GM12878 (cell line): ENCODE measurements at regions not wholly inside any gene's neighbourhood (a gene's known extent, or its start where the extent isn't known, plus 50 kb on each side); places are given as distances from the start of the nearest gene placed in this dataset.

Source experiments
- ATAC-seq: fragments of 200-7000 bp; cut with Tn5 transposase; 3 replicates; pipeline ENCODE4 v1.9.1; 2020; ENCODE audit warnings: mild to moderate bottlenecking, moderate library complexity
- BruUV-seq: library from RNA; stranded (reverse); fragments of 400-500 nt; replicated peaks from 2 replicates; lab custom pipeline; 2021; lab: Mats Ljungman, UMichigan
- CTCF ChIA-PET: fragments of 300-600 bp; sonication (Branson Sonifier 250); formaldehyde crosslinking; extraction: SDS; loops from one replicate; lab custom pipeline; 2021; ENCODE audit warnings: inconsistent platforms; lab: Yijun Ruan, JAX
- POLR2A ChIA-PET: fragments of 350-600 bp; formaldehyde crosslinking; extraction: SDS; loops from one replicate; lab custom pipeline; 2021; ENCODE audit warnings: inconsistent platforms; lab: Charles Lee
- RAD21 ChIA-PET: fragments of 300-600 bp; sonication (Branson Sonifier 250); formaldehyde crosslinking; loops from one replicate; lab custom pipeline; 2023; ENCODE audit warnings: antibody characterized with exemption; ENCODE audit not compliant: unreplicated experiment; lab: Charles Lee
- SMC1A ChIA-PET: fragments of 300-600 bp; sonication (Branson Sonifier 250); formaldehyde crosslinking; loops from one replicate; lab custom pipeline; 2023; ENCODE audit not compliant: unreplicated experiment, uncharacterized antibody; lab: Charles Lee
- DNase-seq: peaks from one replicate; pipeline ENCODE4 v3.0.0-alpha.2; 2011; ENCODE audit warnings: low read depth, low spot score
- FAIRE-seq: peaks from 3 replicates; lab custom pipeline; 2011; peaks lifted over from hg19 to GRCh38; lab: Jason Lieb, UNC
- H2AFZ ChIP-seq: 2 replicates; pipeline ENCODE4 v1.6.0; 2011; ENCODE audit warnings: low read depth, low read length, control low read depth; ENCODE audit not compliant: control insufficient read depth
- H3K27ac ChIP-seq: 2 replicates; pipeline ENCODE4 v1.5.1; 2011; ENCODE audit warnings: control low read depth; ENCODE audit not compliant: control insufficient read depth, insufficient read depth
- H3K27me3 ChIP-seq, 2 experiments: replicated peaks in 1 of 2; 2 replicates each; pipeline versions ENCODE4 v1.6.0 to v1.6.1; 2011; ENCODE audit warnings: low read length in 1 of 2; ENCODE audit not compliant: control insufficient read depth in 2 of 2, insufficient read depth in 2 of 2
- H3K36me3 ChIP-seq, 2 experiments: 2 replicates each; pipeline ENCODE4 v1.5.1; 2011; ENCODE audit warnings: low read length in 1 of 2; ENCODE audit not compliant: control insufficient read depth in 2 of 2, insufficient read depth in 2 of 2
- H3K4me1 ChIP-seq: 2 replicates; pipeline ENCODE4 v1.6.1; 2011; ENCODE audit warnings: mild to moderate bottlenecking, low read length, moderate library complexity, mixed read lengths; ENCODE audit not compliant: control insufficient read depth, insufficient read depth
- H3K4me2 ChIP-seq: 2 replicates; pipeline ENCODE4 v1.6.0; 2011; ENCODE audit warnings: control low read depth; ENCODE audit not compliant: control insufficient read depth, insufficient read depth
- H3K4me3 ChIP-seq: fragments of 200-600 bp; sonication (generic); 2 replicates; pipeline ENCODE4 v1.5.1; 2016
- H3K79me2 ChIP-seq: 2 replicates; pipeline ENCODE4 v1.6.0; 2011; ENCODE audit warnings: low read length; ENCODE audit not compliant: control insufficient read depth, insufficient read depth
- H3K9ac ChIP-seq: 2 replicates; pipeline ENCODE4 v1.8.0; 2011; ENCODE audit warnings: low read length, control low read depth, mixed read lengths; ENCODE audit not compliant: control insufficient read depth, insufficient read depth
- H3K9me3 ChIP-seq: replicated peaks from 3 replicates; pipeline ENCODE4 v1.5.1; 2011; ENCODE audit warnings: mild to moderate bottlenecking, low read length; ENCODE audit not compliant: control insufficient read depth, insufficient read depth
- H4K20me1 ChIP-seq: 2 replicates; pipeline ENCODE4 v1.6.0; 2011; ENCODE audit not compliant: control insufficient read depth, insufficient read depth
- EP300 ChIP-seq, 2 experiments: fragments of 150-350 bp in 1 of 2; IDR thresholded peaks; 2 replicates each; pipeline ENCODE4 v1.6.1; 2011 to 2012; ENCODE audit warnings: low read depth in 2 of 2, low read length in 2 of 2, borderline replicate concordance in 1 of 2, improper control_type of control experiment in 1 of 2, inconsistent platforms in 1 of 2; ENCODE audit not compliant: control insufficient read depth in 1 of 2
- IKZF2 ChIP-seq, 2 experiments: fragments of 450-650 bp; IDR thresholded peaks; 2 replicates each; pipeline ENCODE4 v1.6.1; 2017; ENCODE audit warnings: mild to moderate bottlenecking in 2 of 2, moderate library complexity in 2 of 2
- MYC ChIP-seq: IDR thresholded peaks from 2 replicates; pipeline ENCODE4 v1.6.1; 2011; ENCODE audit warnings: mild to moderate bottlenecking, low read length, moderate library complexity, inconsistent platforms; ENCODE audit not compliant: insufficient read depth, insufficient replicate concordance, insufficient read length, severe bottlenecking
- NFIC ChIP-seq: IDR thresholded peaks from 2 replicates; pipeline ENCODE4 v1.6.1; 2012; ENCODE audit warnings: low read depth, mild to moderate bottlenecking, inconsistent platforms, low read length, moderate library complexity
- NFYA ChIP-seq: IDR thresholded peaks from 2 replicates; pipeline ENCODE4 v1.6.1; 2011; ENCODE audit warnings: low read depth, mild to moderate bottlenecking, low read length, improper control_type of control experiment, borderline replicate concordance
- NFYB ChIP-seq: IDR thresholded peaks from 2 replicates; pipeline ENCODE4 v1.6.1; 2011; ENCODE audit warnings: low read depth, mild to moderate bottlenecking, low read length, improper control_type of control experiment, moderate library complexity; ENCODE audit not compliant: insufficient read depth
- RELA ChIP-seq: fragments of 450-650 bp; IDR thresholded peaks from 2 replicates; pipeline ENCODE4 v1.8.0; 2014; ENCODE audit warnings: borderline replicate concordance; ENCODE audit not compliant: partially characterized antibody
- TCF12 ChIP-seq: IDR thresholded peaks from 2 replicates; pipeline ENCODE4 v1.6.1; 2011; ENCODE audit warnings: low read depth, mild to moderate bottlenecking, low read length
- WGBS: methylation state at CpG from one replicate; pipeline ENCODE4 v1.1.6; 2016; ENCODE audit warnings: low lambda C conversion rate; ENCODE audit not compliant: insufficient replicate concordance, insufficient coverage; ENCODE audit errors: missing lambda C conversion rate; 5-methylcytosine and 5-hydroxymethylcytosine counted together
- in situ Hi-C: fragments of 300-500 bp; cut with MboI; formaldehyde crosslinking; loops from 9 replicates; pipeline ENCODE4 v1.14.3; 2018; ENCODE audit warnings: mixed read lengths
- intact Hi-C: fragments of 100-400 bp; cut with micrococcal nuclease; formaldehyde crosslinking; loops from one replicate; pipeline ENCODE4 v1.14.2; 2022; ENCODE audit not compliant: unreplicated experiment
- TF ChIP-seq, protein P1 (sequence below): fragments of 450-650 bp; conservative IDR thresholded peaks from 2 replicates; pipeline ENCODE4 v1.6.1; 2017; ENCODE audit warnings: mild to moderate bottlenecking, moderate library complexity
- TF ChIP-seq, protein P2 (sequence below): IDR thresholded peaks from 2 replicates; pipeline ENCODE4 v1.6.1; 2012; ENCODE audit warnings: low read depth, low read length, improper control_type of control experiment

DNA sequence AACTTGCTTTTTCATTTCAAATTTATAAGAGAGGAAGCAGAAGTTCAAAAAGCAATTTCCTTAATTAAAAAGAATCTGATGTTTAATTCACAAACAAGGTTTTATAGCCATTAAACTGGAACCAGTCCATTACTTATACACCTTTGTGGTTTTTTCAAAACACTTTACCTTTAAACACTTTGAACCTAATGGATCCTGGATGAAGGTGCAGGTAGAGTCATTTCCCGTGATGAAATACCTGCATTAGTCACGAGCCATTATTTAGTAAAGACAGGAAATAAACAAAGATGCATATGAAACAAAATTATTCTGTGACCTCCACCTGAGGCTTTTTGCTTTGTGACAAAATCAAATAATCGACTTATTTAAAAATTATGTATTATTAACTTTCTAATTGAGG lies 341.7 kb upstream of the UBE2E2 start:
- Histone ChIP-seq H4K20me1 (no peaks in the 10 kb centered on the region), H3K36me3 (no peaks in the 10 kb centered on the region), H3K9me3 (no peaks in the 10 kb centered on the region), H3K4me2 (no peak overlapping the region), H3K4me3 (no peak overlapping the region), H2AFZ (no peak overlapping the region), H3K27ac (no peak overlapping the region), H3K79me2 (no peaks in the 10 kb centered on the region), H3K9ac (no peak overlapping the region), H3K4me1 (no peaks in the 10 kb centered on the region), H3K27me3 (no peaks in the 10 kb centered on the region)
- ChIA-PET CTCF (no interaction called here), SMC1A (no interaction called here), POLR2A (no interaction called here), RAD21 (no interaction called here)
- no peak for ATAC-seq
- WGBS, result 31% methylated on average over 3 of the region's 3 CpGs
- in situ Hi-C loops, result no loop called here
- FAIRE-seq, result no peak
- no peak for DNase-seq
- no peak for TF ChIP-seq MYC
- TF ChIP-seq, protein P1, sequence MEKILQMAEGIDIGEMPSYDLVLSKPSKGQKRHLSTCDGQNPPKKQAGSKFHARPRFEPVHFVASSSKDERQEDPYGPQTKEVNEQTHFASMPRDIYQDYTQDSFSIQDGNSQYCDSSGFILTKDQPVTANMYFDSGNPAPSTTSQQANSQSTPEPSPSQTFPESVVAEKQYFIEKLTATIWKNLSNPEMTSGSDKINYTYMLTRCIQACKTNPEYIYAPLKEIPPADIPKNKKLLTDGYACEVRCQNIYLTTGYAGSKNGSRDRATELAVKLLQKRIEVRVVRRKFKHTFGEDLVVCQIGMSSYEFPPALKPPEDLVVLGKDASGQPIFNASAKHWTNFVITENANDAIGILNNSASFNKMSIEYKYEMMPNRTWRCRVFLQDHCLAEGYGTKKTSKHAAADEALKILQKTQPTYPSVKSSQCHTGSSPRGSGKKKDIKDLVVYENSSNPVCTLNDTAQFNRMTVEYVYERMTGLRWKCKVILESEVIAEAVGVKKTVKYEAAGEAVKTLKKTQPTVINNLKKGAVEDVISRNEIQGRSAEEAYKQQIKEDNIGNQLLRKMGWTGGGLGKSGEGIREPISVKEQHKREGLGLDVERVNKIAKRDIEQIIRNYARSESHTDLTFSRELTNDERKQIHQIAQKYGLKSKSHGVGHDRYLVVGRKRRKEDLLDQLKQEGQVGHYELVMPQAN, result no peak
- TF ChIP-seq TCF12, result no peak
- TF ChIP-seq, protein P2, sequence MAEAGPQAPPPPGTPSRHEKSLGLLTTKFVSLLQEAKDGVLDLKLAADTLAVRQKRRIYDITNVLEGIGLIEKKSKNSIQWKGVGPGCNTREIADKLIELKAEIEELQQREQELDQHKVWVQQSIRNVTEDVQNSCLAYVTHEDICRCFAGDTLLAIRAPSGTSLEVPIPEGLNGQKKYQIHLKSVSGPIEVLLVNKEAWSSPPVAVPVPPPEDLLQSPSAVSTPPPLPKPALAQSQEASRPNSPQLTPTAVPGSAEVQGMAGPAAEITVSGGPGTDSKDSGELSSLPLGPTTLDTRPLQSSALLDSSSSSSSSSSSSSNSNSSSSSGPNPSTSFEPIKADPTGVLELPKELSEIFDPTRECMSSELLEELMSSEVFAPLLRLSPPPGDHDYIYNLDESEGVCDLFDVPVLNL, result no peak
- TF ChIP-seq NFYA, result no peak
- no peak for TF ChIP-seq NFIC
- TF ChIP-seq RELA, result no peak
- no peak for TF ChIP-seq EP300 (IDR thresholded peaks at IDR 0.05; ENCODE audit: borderline replicate concordance in 1 of 2, control insufficient read depth in 1 of 2, low read depth in 2 of 2, low read length in 2 of 2)
- TF ChIP-seq NFYB, result no peak
- TF ChIP-seq IKZF2 (IDR thresholded peaks at IDR 0.05), result no peak
- no TSS peak for BruUV-seq
- intact Hi-C loops, result no loop called here
